ENCODE measurements at regions not wholly inside any gene's neighbourhood (a gene's known extent, or its start where the extent isn't known, plus 50 kb on each side); places are given as distances from the start of the nearest gene placed in this dataset.

DNA sequence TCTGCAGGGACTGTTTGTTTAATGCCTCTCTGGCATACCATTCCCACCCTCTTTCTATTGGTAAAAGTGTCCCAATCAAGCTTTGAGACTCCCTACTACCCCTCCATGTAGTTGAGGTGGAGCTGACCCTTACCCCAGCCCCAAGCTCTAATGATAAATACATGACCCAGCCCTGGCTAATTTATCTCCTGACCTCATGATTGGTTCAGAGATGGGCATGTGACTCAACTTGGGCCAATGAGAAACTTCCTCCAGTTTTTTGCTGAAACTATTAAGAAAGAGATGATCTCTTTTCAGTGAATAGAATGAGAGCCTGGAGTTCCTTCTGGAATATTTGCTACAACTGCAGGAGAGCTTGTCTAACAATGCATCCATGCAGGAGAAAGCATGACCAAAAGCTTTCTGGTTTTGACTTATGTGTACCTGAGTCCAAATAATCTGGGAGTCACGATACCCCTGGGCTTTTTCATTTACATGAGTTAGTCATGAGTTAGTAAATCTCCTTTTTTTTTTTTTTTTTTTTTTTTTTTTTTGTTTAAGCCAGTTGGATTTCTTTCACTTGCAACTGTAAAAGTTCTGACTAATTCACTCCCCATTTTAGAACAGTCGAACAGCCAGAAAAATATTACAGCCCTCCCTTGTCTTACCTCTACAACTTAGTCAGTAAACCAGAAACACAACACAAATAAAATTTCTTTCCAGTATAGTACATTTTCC lies 66.5 kb upstream of the TLK1 start:
- TF ChIP-seq CTCF (IDR thresholded peaks at IDR 0.05), result no peak
- no peak for TF ChIP-seq KAT7 (CRISPR knock-in tag; IDR thresholded peaks at IDR 0.05; ENCODE audit: borderline replicate concordance)
- TF ChIP-seq ZNF232 (CRISPR knock-in tag; IDR thresholded peaks at IDR 0.05), result no peak
- TF ChIP-seq, protein P1, sequence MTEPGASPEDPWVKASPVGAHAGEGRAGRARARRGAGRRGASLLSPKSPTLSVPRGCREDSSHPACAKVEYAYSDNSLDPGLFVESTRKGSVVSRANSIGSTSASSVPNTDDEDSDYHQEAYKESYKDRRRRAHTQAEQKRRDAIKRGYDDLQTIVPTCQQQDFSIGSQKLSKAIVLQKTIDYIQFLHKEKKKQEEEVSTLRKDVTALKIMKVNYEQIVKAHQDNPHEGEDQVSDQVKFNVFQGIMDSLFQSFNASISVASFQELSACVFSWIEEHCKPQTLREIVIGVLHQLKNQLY (CRISPR knock-in tag; IDR thresholded peaks at IDR 0.05), result no peak
- TF ChIP-seq JAZF1 (CRISPR knock-in tag; IDR thresholded peaks at IDR 0.05), result no peak
- no peak for TF ChIP-seq NR2C2 (CRISPR knock-in tag; IDR thresholded peaks at IDR 0.05)
- TF ChIP-seq CREB1 (CRISPR knock-in tag; IDR thresholded peaks at IDR 0.05), result no peak
- no peak for TF ChIP-seq ELF4 (CRISPR knock-in tag; IDR thresholded peaks at IDR 0.05; ENCODE audit: low read depth)
- TF ChIP-seq TCF7 (CRISPR knock-in tag; IDR thresholded peaks at IDR 0.05; ENCODE audit: low read depth), result no peak
- no peak for TF ChIP-seq CDX4 (CRISPR knock-in tag; IDR thresholded peaks at IDR 0.05; ENCODE audit: borderline replicate concordance)
- TF ChIP-seq, protein P2, sequence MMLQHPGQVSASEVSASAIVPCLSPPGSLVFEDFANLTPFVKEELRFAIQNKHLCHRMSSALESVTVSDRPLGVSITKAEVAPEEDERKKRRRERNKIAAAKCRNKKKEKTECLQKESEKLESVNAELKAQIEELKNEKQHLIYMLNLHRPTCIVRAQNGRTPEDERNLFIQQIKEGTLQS (CRISPR knock-in tag; conservative IDR thresholded peaks at IDR 0.05), result no peak
- no peak for TF ChIP-seq NR1H2 (CRISPR knock-in tag; IDR thresholded peaks at IDR 0.05)
